NCI-H1930 (cell line): ENCODE measurements at regions not wholly inside any gene's neighbourhood (a gene's known extent, or its start where the extent isn't known, plus 50 kb on each side); places are given as distances from the start of the nearest gene placed in this dataset.

Experiments used
- DNase-seq, 2 experiments: peaks; one replicate each; lab custom pipeline; 2025; lab: John Stamatoyannopoulos, UW

GRCh38 chr14:66196670-66197069, 289.5 kb upstream of the CCDC196 start:
- DNase-seq: no peak

DNA sequence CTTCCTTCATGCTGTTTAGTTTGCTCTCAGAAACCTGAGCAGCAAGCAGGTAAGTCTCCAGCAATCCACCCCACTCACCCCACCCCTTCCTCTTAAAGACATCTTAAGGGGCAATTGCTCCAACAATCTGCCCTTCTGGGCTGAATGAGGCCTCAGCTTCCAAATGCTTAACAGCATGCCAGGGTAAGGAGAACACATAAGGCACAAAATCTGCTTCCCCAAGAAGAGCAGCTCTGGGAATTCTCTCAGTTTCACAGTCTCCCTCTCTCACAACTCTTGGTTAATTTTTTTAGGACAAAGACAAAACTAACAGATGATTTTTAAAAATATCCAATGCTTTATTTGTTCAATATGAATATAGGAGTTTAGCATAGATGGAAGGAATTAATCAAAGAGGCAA, 288.9 kb upstream of the CCDC196 start:
- no peak for DNase-seq

DNA sequence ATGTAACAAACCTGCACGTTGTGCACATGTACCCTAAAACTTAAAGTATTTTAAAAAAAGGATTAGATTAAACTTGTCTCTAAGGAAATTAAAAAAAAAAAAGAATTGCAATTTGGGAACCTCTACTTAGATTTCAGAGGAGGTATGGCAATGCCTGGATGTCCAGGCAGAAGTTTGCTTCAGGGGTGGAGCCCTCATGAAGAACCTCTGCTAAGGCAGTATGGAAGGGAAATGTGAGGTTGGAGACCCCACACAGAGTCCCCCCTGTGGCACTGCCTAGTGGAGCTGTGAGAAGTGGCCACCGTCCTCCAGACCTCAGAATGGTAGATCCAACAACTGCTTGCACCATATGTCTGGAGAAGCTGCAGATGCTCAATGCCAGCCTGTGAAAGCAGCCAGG, 279.6 kb upstream of the CCDC196 start:
- DNase-seq: no peak

GRCh38 chr14:66216763-66217162, 269.4 kb upstream of the CCDC196 start:
- no peak for DNase-seq

GRCh38 chr14:66219886-66220285, 266.3 kb upstream of the CCDC196 start:
- no peak for DNase-seq

DNA sequence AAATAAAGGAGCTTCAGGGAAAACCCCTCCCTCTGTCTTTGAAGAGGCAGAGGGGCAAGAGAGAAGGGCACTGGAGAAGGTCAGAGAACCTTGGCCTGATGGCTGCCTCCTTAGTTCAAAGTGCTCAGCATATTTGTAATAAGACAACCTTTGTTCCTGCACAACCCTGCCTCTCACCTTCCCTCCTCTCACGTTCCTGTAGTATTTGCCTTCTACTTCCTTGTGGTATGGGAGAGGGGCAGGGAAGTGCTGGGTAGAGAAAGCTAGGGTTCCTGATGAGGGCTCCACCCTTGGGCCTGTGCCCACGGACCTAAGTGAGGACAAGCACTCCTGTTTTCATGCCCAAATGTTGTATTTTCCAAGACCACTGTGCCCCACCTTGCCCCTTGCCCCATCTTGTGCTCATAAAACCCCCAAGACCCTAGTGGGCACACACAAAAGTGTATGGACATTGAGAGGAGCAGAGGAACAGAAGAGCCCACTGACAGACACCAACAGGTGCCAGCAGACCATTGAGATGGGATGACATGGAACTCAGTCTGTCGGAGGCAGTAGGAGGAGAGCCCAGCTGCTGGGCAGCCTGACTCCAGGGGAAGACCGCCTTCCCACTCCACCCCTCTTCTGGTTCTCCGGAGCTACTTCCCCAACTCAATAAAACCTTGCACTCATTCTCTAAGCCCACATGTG, 261.5 kb upstream of the CCDC196 start:
- DNase-seq: no peak

DNA sequence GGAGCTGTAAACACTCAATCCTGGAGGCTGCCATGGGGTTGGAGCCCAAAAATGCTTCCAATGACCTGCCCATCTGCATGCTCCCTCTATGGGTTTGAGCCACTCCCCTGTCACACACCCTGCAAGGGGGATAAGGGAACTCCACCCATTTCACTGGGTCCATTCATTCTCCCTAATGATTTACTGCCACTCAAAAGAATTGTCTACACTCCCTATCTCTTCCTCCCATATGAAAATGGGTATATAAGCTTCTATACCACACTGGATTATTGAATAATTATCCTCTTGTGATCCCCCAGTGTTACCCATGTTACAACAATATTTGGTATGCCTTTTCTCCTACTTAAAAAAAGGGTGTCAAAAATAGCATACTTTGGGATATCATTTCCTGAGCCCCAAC, 260.8 kb upstream of the CCDC196 start:
- no peak for DNase-seq

- no peak for DNase-seq
Measured at GRCh38 chr14:66228267-66228970, 257.8 kb upstream of the CCDC196 start.

GRCh38 chr14:66231820-66232219, 254.4 kb upstream of the CCDC196 start:
- DNase-seq: no peak

GRCh38 chr14:66233591-66233990, 252.6 kb upstream of the CCDC196 start:
- no peak for DNase-seq

GRCh38 chr14:66234411-66234810, 251.8 kb upstream of the CCDC196 start:
- DNase-seq: no peak

DNA sequence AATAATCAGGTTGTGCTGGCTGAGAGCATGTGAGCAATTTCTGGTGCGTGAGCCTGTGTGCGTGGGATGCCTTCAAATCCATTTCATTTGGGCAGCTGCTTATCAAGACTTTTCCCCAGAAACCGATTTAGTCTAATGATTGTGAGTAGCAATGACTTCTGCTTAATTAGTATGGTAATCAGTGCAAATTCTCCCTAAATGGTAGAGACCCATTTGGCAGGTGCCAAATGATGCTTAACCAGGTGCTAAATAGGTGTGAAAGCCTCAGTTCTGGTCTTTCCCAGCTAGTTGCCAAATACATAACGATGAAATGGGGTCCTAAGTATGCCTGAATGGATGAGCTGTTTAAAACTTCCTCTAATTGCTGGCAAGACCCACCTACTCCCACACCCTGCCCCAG, 248.4 kb upstream of the CCDC196 start:
- no peak for DNase-seq

GRCh38 chr14:66238969-66239368, 247.2 kb upstream of the CCDC196 start:
- no peak for DNase-seq

DNA sequence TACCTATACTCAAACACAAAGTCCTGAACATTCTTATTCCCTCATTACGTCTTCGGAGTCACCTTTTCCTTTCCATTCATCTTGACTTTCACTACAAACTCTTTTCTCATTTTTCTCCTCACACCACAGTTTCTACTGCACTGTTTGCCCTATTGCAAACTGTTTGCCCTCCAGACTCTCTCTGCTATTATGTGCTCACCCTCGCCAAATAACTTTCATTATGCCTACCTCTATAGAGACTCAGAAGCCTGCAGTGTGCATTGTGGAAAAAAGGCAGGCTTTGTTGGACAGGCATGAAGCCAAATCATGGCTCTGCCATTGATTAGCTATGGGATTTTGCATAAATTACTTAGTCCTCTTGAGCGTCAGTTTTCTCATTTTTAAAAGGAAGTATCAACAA, 246.6 kb upstream of the CCDC196 start:
- DNase-seq: no peak

GRCh38 chr14:66240105-66240504, 246.1 kb upstream of the CCDC196 start:
- DNase-seq: no peak

GRCh38 chr14:66242001-66242400, 244.2 kb upstream of the CCDC196 start:
- no peak for DNase-seq

DNA sequence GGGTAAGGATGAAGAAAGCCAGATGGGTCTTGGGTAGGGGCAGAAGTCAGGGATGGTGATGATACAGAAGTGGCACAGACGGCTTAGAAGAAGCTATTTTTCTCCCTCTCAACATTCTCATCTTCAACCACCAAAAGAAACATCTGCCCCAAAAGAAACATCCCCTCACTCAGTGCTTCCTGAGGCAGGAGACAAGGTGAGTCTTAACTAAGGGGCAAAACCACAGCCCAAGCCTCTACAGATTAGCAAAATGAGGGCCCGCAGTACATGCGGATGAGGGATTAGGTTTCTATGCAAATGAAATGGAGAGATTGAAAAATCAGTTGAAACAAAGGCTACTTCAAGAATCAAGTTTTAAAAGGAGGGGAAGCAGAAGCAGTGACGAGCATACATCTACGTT, 241.3 kb upstream of the CCDC196 start:
- no peak for DNase-seq

- DNase-seq: no peak
Measured at GRCh38 chr14:66247662-66248193, 238.4 kb upstream of the CCDC196 start.

DNA sequence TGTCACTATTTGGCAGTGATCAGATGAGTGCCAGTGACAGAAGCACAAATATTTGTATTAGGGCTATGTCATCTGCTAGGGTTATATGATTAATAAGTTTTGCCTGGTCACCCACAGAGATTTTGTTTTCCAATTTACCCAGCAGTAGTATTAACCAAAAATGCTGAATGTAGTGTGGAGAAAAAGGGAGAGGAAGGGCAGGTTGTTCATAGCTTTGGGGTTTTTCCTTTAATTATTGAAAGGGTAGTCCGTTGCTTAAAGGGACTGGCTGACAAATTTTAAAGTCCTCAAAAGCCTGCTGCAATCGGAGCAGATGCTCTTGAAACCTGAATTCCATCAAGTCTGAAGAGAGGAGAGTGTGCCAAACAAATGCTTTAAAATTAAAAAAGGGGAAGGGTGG, 237.9 kb upstream of the CCDC196 start:
- no peak for DNase-seq

GRCh38 chr14:66249544-66249943, 236.6 kb upstream of the CCDC196 start:
- DNase-seq: no peak

DNA sequence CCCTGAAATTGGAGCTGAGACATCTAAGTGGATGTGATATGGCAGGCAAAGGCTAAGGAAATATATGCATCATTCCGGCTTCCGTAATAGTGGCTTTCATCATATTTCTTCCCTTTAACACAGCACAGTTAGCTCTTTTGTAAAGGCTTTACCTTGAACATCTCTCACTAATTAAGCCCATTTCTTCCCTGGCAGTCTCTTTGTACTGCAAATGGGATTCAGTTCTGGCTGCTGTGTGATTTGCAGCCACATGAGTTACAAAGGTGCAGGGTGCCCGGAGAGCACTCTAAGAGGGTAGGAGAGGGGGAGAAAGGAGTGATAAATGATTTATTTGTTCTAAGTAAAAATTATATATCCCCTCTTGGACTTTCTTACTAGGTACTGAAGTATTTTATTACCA, 232.1 kb upstream of the CCDC196 start:
- DNase-seq: no peak

- no peak for DNase-seq
Measured at GRCh38 chr14:66268802-66269334, 217.3 kb upstream of the CCDC196 start.

GRCh38 chr14:66272221-66272620, 213.9 kb upstream of the CCDC196 start:
- DNase-seq: no peak
